SK-N-MC (cell line): ENCODE measurements at regions not wholly inside any gene's neighbourhood (a gene's known extent, or its start where the extent isn't known, plus 50 kb on each side); places are given as distances from the start of the nearest gene placed in this dataset.

Source experiments
- EZH2 ChIP-seq: fragments of 200-600 bp; sonication (generic); IDR thresholded peaks from one replicate; pipeline ENCODE4 v1.6.1; 2017; ENCODE audit warnings: antibody characterized with exemption
- POLR2AphosphoS5 ChIP-seq: IDR thresholded peaks from 2 replicates; pipeline ENCODE4 v1.6.1; 2012; ENCODE audit warnings: mild to moderate bottlenecking, low read depth, low read length, borderline replicate concordance

GRCh38 chr11:116600930-116601329, 171.9 kb downstream of the BUD13 start:
- no peak for TF ChIP-seq EZH2
- TF ChIP-seq POLR2AphosphoS5 = no peak
